CD4-positive, alpha-beta T cell treated with Interleukin-4 for 1 hour (primary cell): ENCODE measurements at regions not wholly inside any gene's neighbourhood (a gene's known extent, or its start where the extent isn't known, plus 50 kb on each side); places are given as distances from the start of the nearest gene placed in this dataset.
"Not testable (repeated sequence)": the region's sequence is repeated elsewhere in the genome, so short reads cannot be mapped to it uniquely, and the experiment has no call there.

Source experiments
- DNase-seq, 2 donors: peaks; one replicate each; pipeline ENCODE4 v3.0.0-alpha.2; 2020 to 2022

- DNase-seq: no peak
Measured at GRCh38 chr16:22627043-22627442, 116.4 kb downstream of the NPIPB5 start.

- no peak for DNase-seq
Measured at GRCh38 chr16:22628994-22629393, 118.3 kb downstream of the NPIPB5 start.

- no peak for DNase-seq
Measured at GRCh38 chr16:22630242-22630641, 119.6 kb downstream of the NPIPB5 start.

GRCh38 chr16:22631264-22631663, 120.6 kb downstream of the NPIPB5 start:
- no peak for DNase-seq

GRCh38 chr16:22632606-22633005, 121.9 kb downstream of the NPIPB5 start:
- no peak for DNase-seq

GRCh38 chr16:22633280-22633679, 122.6 kb downstream of the NPIPB5 start:
- no peak for DNase-seq

- no peak for DNase-seq
Measured at GRCh38 chr16:22633799-22634198, 123.1 kb downstream of the NPIPB5 start.

- no peak for DNase-seq
Measured at GRCh38 chr16:22634954-22635353, 124.3 kb downstream of the NPIPB5 start.

- no peak for DNase-seq
Measured at GRCh38 chr16:22635357-22635761, 124.7 kb downstream of the NPIPB5 start.

- no peak for DNase-seq
Measured at GRCh38 chr16:22635801-22636200, 125.1 kb downstream of the NPIPB5 start.

GRCh38 chr16:22638393-22639206, 127.9 kb downstream of the NPIPB5 start:
- no peak for DNase-seq

GRCh38 chr16:22641131-22641628, 130.5 kb downstream of the NPIPB5 start:
- DNase-seq: no peak

GRCh38 chr16:22642416-22643088, 131.9 kb downstream of the NPIPB5 start:
- no peak for DNase-seq

GRCh38 chr16:22643203-22643602, 132.5 kb downstream of the NPIPB5 start:
- DNase-seq: not testable (repeated sequence)

GRCh38 chr16:22643886-22644285, 133.2 kb downstream of the NPIPB5 start:
- DNase-seq: no peak

GRCh38 chr16:22645868-22646267, 135.2 kb downstream of the NPIPB5 start:
- DNase-seq: no peak

- no peak for DNase-seq
Measured at GRCh38 chr16:22646948-22647556, 136.4 kb downstream of the NPIPB5 start.

GRCh38 chr16:22648141-22648540, 137.4 kb downstream of the NPIPB5 start:
- no peak for DNase-seq

- DNase-seq: no peak
Measured at GRCh38 chr16:22648941-22649340, 138.2 kb downstream of the NPIPB5 start.

GRCh38 chr16:22651111-22651817, 140.6 kb downstream of the NPIPB5 start:
- not testable (repeated sequence) for DNase-seq

GRCh38 chr16:22652463-22652845, 141.8 kb downstream of the NPIPB5 start:
- no peak for DNase-seq

GRCh38 chr16:22653876-22654275, 143.2 kb downstream of the NPIPB5 start:
- no peak for DNase-seq

GRCh38 chr16:22656573-22656972, 145.9 kb downstream of the NPIPB5 start:
- not testable (repeated sequence) for DNase-seq
